Neural progenitor cell (in vitro differentiated cells): ENCODE measurements at regions not wholly inside any gene's neighbourhood (a gene's known extent, or its start where the extent isn't known, plus 50 kb on each side); places are given as distances from the start of the nearest gene placed in this dataset.

ENCODE experiments used
- EZH2phosphoT487 ChIP-seq: fragments of 200-600 bp; sonication (generic); IDR thresholded peaks from 2 replicates; pipeline ENCODE4 v1.6.1; 2017; ENCODE audit warnings: antibody characterized with exemption
- TF ChIP-seq, protein P1 (sequence below): fragments of 200-600 bp; sonication (generic); IDR thresholded peaks from 2 replicates; pipeline ENCODE4 v1.5.1; 2017; ENCODE audit warnings: antibody characterized with exemption, mild to moderate bottlenecking

DNA sequence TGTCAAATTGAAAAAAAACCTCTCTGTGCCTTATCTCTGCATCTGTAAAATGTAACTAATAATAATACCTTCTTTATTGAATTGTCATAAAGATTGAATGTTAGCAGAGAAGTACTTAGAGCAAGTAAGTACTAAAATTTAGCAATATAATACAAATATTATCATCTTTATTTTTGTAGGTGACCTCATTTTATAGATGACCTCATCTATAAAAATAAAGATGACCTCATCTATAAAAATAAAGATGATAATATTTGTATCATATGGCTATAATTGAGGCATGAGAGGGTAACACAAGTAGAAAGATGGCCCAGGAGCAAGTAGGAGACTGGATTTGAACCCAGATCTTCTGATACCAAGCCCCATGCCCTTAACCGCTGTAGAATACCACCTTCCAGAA is 193.2 kb upstream of the FOXD3 start:
- TF ChIP-seq, protein P1, sequence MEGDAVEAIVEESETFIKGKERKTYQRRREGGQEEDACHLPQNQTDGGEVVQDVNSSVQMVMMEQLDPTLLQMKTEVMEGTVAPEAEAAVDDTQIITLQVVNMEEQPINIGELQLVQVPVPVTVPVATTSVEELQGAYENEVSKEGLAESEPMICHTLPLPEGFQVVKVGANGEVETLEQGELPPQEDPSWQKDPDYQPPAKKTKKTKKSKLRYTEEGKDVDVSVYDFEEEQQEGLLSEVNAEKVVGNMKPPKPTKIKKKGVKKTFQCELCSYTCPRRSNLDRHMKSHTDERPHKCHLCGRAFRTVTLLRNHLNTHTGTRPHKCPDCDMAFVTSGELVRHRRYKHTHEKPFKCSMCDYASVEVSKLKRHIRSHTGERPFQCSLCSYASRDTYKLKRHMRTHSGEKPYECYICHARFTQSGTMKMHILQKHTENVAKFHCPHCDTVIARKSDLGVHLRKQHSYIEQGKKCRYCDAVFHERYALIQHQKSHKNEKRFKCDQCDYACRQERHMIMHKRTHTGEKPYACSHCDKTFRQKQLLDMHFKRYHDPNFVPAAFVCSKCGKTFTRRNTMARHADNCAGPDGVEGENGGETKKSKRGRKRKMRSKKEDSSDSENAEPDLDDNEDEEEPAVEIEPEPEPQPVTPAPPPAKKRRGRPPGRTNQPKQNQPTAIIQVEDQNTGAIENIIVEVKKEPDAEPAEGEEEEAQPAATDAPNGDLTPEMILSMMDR = no peak
- TF ChIP-seq EZH2phosphoT487 = no peak
